DOHH2 (cell line): ENCODE measurements at regions not wholly inside any gene's neighbourhood (a gene's known extent, or its start where the extent isn't known, plus 50 kb on each side); places are given as distances from the start of the nearest gene placed in this dataset.

Experiments used
- EZH2phosphoT487 ChIP-seq: fragments of 200-600 bp; sonication (generic); IDR thresholded peaks from 2 replicates; pipeline ENCODE4 v1.6.1; 2017; ENCODE audit warnings: borderline replicate concordance, mild to moderate bottlenecking, antibody characterized with exemption, low read length, moderate library complexity, mixed read lengths
- TF ChIP-seq, protein P1 (sequence below): fragments of 200-600 bp; sonication (generic); IDR thresholded peaks from one replicate; pipeline ENCODE4 v1.5.1; 2014; ENCODE audit warnings: antibody characterized with exemption, mild to moderate bottlenecking, low read depth, low read length; ENCODE audit not compliant: poor library complexity, severe bottlenecking

DNA sequence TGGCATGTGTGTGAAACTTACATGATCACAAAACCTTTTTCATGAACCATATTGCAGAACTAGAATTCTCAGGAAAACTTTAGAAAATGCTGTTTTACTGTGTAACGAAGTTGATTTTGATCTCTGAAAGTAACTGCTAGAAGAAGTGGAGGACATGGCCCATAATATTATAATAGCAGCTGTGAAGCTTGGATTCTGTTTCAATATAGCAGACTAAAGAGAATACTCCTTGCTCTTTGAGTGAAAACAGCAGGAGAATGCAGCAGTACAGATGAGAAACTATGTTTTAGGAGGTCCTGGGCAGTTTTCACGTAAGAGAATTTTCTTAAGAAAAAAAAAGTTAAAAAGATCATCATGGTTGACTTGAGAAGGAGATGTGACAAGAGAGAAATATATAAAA lies 76.7 kb upstream of the POU2AF2 start:
- TF ChIP-seq, protein P1, sequence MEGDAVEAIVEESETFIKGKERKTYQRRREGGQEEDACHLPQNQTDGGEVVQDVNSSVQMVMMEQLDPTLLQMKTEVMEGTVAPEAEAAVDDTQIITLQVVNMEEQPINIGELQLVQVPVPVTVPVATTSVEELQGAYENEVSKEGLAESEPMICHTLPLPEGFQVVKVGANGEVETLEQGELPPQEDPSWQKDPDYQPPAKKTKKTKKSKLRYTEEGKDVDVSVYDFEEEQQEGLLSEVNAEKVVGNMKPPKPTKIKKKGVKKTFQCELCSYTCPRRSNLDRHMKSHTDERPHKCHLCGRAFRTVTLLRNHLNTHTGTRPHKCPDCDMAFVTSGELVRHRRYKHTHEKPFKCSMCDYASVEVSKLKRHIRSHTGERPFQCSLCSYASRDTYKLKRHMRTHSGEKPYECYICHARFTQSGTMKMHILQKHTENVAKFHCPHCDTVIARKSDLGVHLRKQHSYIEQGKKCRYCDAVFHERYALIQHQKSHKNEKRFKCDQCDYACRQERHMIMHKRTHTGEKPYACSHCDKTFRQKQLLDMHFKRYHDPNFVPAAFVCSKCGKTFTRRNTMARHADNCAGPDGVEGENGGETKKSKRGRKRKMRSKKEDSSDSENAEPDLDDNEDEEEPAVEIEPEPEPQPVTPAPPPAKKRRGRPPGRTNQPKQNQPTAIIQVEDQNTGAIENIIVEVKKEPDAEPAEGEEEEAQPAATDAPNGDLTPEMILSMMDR = no peak
- TF ChIP-seq EZH2phosphoT487 = no peak
